Peyer's patch (tissue), 4 donors: ENCODE measurements at regions not wholly inside any gene's neighbourhood (a gene's known extent, or its start where the extent isn't known, plus 50 kb on each side); places are given as distances from the start of the nearest gene placed in this dataset.

Experiments
- CTCF ChIP-seq, 6 experiments: fragments of 450-650 bp in 4 of 6; fragments of 200-600 bp in 2 of 6; sonication (generic) in 1 of 6; IDR thresholded peaks; one replicate each; pipeline ENCODE4 v1.5.1; 2017 to 2019; ENCODE audit warnings: antibody characterized with exemption in 6 of 6, mild to moderate bottlenecking in 3 of 6, moderate library complexity in 1 of 6
- POLR2A ChIP-seq, 2 donors: fragments of 450-650 bp; IDR thresholded peaks; one replicate each; pipeline ENCODE4 v1.5.1; 2017; ENCODE audit warnings: antibody characterized with exemption in 2 of 2, mild to moderate bottlenecking in 2 of 2, moderate library complexity in 2 of 2

- TF ChIP-seq POLR2A (IDR thresholded peaks at IDR 0.05) (no peak), CTCF (IDR thresholded peaks at IDR 0.05) (no peak)
These were observed 952.4 kb downstream of the TRAM1L1 start for GRCh38 chr4:116132946-116133345.
